ENCODE measurements at regions not wholly inside any gene's neighbourhood (a gene's known extent, or its start where the extent isn't known, plus 50 kb on each side); places are given as distances from the start of the nearest gene placed in this dataset.

GRCh38 chr13:44064357-44064756 lies 184.7 kb downstream of the LACC1 start:
- CTCF ChIA-PET: no interaction called here
- DNase-seq (ENCODE audit: extremely low spot score): no peak
- no peak for TF ChIP-seq SP1 (IDR thresholded peaks at IDR 0.05)
- no peak for TF ChIP-seq NFRKB (IDR thresholded peaks at IDR 0.05)
- no peak for TF ChIP-seq FOXM1 (IDR thresholded peaks at IDR 0.05; ENCODE audit: borderline replicate concordance)
- TF ChIP-seq FOXA1 (IDR thresholded peaks at IDR 0.05): no peak
- TF ChIP-seq ZNF384 (IDR thresholded peaks at IDR 0.05): no peak
- TF ChIP-seq PKNOX1 (IDR thresholded peaks at IDR 0.05): no peak
- TF ChIP-seq HDGF (IDR thresholded peaks at IDR 0.05; ENCODE audit: borderline replicate concordance): no peak
- TF ChIP-seq CTBP1 (IDR thresholded peaks at IDR 0.05; ENCODE audit: borderline replicate concordance): no peak
- POLR2A ChIA-PET: interaction anchor here (0.6 kb wide), 1 partner anchor 83 kb away, joined by 3 read pairs; no protein-coding TSS in a partner anchor

GRCh38 chr13:44068169-44068568 lies 188.5 kb downstream of the LACC1 start:
- TF ChIP-seq ELF4 (IDR thresholded peaks at IDR 0.05) (no peak), CTBP1 (IDR thresholded peaks at IDR 0.05; ENCODE audit: borderline replicate concordance) (no peak), FOXK2 (IDR thresholded peaks at IDR 0.05) (no peak), NFRKB (IDR thresholded peaks at IDR 0.05) (no peak), FOXM1 (IDR thresholded peaks at IDR 0.05; ENCODE audit: borderline replicate concordance) (no peak), HDGF (IDR thresholded peaks at IDR 0.05; ENCODE audit: borderline replicate concordance) (no peak), BHLHE40 (IDR thresholded peaks at IDR 0.05; ENCODE audit: borderline replicate concordance) (no peak), LEF1 (IDR thresholded peaks at IDR 0.05; ENCODE audit: borderline replicate concordance) (no peak), ARNT (IDR thresholded peaks at IDR 0.05) (no peak), L3MBTL2 (conservative IDR thresholded peaks at IDR 0.05) (no peak), ZNF384 (IDR thresholded peaks at IDR 0.05) (no peak), SUZ12 (IDR thresholded peaks at IDR 0.05) (no peak), TARDBP (IDR thresholded peaks at IDR 0.05) (no peak), FOXA1 (IDR thresholded peaks at IDR 0.05) (no peak), PKNOX1 (IDR thresholded peaks at IDR 0.05) (no peak), SP1 (IDR thresholded peaks at IDR 0.05) (no peak)
- ChIA-PET CTCF (no interaction called here), POLR2A (no interaction called here)
- no peak for DNase-seq (ENCODE audit: extremely low spot score)

GRCh38 chr13:44068737-44069136 lies 189.0 kb downstream of the LACC1 start:
- TF ChIP-seq LEF1 (IDR thresholded peaks at IDR 0.05; ENCODE audit: borderline replicate concordance): no peak
- TF ChIP-seq FOXK2 (IDR thresholded peaks at IDR 0.05): no peak
- no peak for TF ChIP-seq PKNOX1 (IDR thresholded peaks at IDR 0.05)
- no peak for TF ChIP-seq TARDBP (IDR thresholded peaks at IDR 0.05)
- TF ChIP-seq ZNF384 (IDR thresholded peaks at IDR 0.05): no peak
- TF ChIP-seq CTBP1 (IDR thresholded peaks at IDR 0.05; ENCODE audit: borderline replicate concordance): no peak
- TF ChIP-seq SP1 (IDR thresholded peaks at IDR 0.05): no peak
- ChIA-PET POLR2A (no interaction called here), CTCF (no interaction called here)
- DNase-seq (ENCODE audit: extremely low spot score): no peak

GRCh38 chr13:44072536-44072935 lies 192.8 kb downstream of the LACC1 start:
- TF ChIP-seq HDGF (IDR thresholded peaks at IDR 0.05; ENCODE audit: borderline replicate concordance) (no peak), FOXA1 (IDR thresholded peaks at IDR 0.05) (no peak), TARDBP (IDR thresholded peaks at IDR 0.05) (no peak), SUZ12 (IDR thresholded peaks at IDR 0.05) (no peak), PKNOX1 (IDR thresholded peaks at IDR 0.05) (no peak), ELF4 (IDR thresholded peaks at IDR 0.05) (no peak), BHLHE40 (IDR thresholded peaks at IDR 0.05; ENCODE audit: borderline replicate concordance) (no peak), NFRKB (IDR thresholded peaks at IDR 0.05) (no peak), ARNT (IDR thresholded peaks at IDR 0.05) (no peak), ZNF384 (IDR thresholded peaks at IDR 0.05) (no peak), CTBP1 (IDR thresholded peaks at IDR 0.05; ENCODE audit: borderline replicate concordance) (no peak)
- no peak for DNase-seq (ENCODE audit: extremely low spot score)
- ChIA-PET CTCF (no interaction called here), POLR2A (no interaction called here)

GRCh38 chr13:44074611-44075010 lies 194.9 kb downstream of the LACC1 start:
- ChIA-PET CTCF (interaction anchor here (0.6 kb wide), 1 partner anchor 1162 kb away, joined by 3 read pairs; no protein-coding TSS in a partner anchor), POLR2A (no interaction called here)

GRCh38 chr13:44075113-44075512 lies 195.4 kb downstream of the LACC1 start:
- DNase-seq (ENCODE audit: extremely low spot score): no peak
- POLR2A ChIA-PET: no interaction called here
- TF ChIP-seq CTBP1 (IDR thresholded peaks at IDR 0.05; ENCODE audit: borderline replicate concordance): no peak
- TF ChIP-seq NFRKB (IDR thresholded peaks at IDR 0.05): no peak
- no peak for TF ChIP-seq L3MBTL2 (conservative IDR thresholded peaks at IDR 0.05)
- no peak for TF ChIP-seq HDGF (IDR thresholded peaks at IDR 0.05; ENCODE audit: borderline replicate concordance)
- TF ChIP-seq FOXA1 (IDR thresholded peaks at IDR 0.05): no peak
- no peak for TF ChIP-seq FOXM1 (IDR thresholded peaks at IDR 0.05; ENCODE audit: borderline replicate concordance)
- no peak for TF ChIP-seq SP1 (IDR thresholded peaks at IDR 0.05)
- no peak for TF ChIP-seq ZNF384 (IDR thresholded peaks at IDR 0.05)
- no peak for TF ChIP-seq FOXK2 (IDR thresholded peaks at IDR 0.05)
- TF ChIP-seq ELF4 (IDR thresholded peaks at IDR 0.05): no peak
- TF ChIP-seq ARNT (IDR thresholded peaks at IDR 0.05): no peak
- no peak for TF ChIP-seq PKNOX1 (IDR thresholded peaks at IDR 0.05)
- TF ChIP-seq TARDBP (IDR thresholded peaks at IDR 0.05): no peak
- no peak for TF ChIP-seq LEF1 (IDR thresholded peaks at IDR 0.05; ENCODE audit: borderline replicate concordance)
- TF ChIP-seq BHLHE40 (IDR thresholded peaks at IDR 0.05; ENCODE audit: borderline replicate concordance): no peak
- CTCF ChIA-PET: interaction anchor here (0.6 kb wide), 1 partner anchor 1163 kb away, joined by 3 read pairs; no protein-coding TSS in a partner anchor

More at GRCh38 chr13:44074611-44075010, 194.9 kb downstream of the LACC1 start:
- no peak for DNase-seq (ENCODE audit: extremely low spot score)
- TF ChIP-seq ZNF384 (IDR thresholded peaks at IDR 0.05): no peak
- TF ChIP-seq NFRKB (IDR thresholded peaks at IDR 0.05): no peak
- no peak for TF ChIP-seq SUZ12 (IDR thresholded peaks at IDR 0.05)
